C4-2B (cell line): ENCODE measurements at regions not wholly inside any gene's neighbourhood (a gene's known extent, or its start where the extent isn't known, plus 50 kb on each side); places are given as distances from the start of the nearest gene placed in this dataset.
"Not testable (repeated sequence)": the region's sequence is repeated elsewhere in the genome, so short reads cannot be mapped to it uniquely, and the experiment has no call there.

ENCODE experiments used
- ZFX ChIP-seq: fragments of 450-650 bp; IDR thresholded peaks from 2 replicates; pipeline ENCODE4 v1.6.1; 2017
- TF ChIP-seq, protein P1 (sequence below): fragments of 450-650 bp; conservative IDR thresholded peaks from 2 replicates; pipeline ENCODE4 v1.5.1; 2017; ENCODE audit warnings: mild to moderate bottlenecking

DNA sequence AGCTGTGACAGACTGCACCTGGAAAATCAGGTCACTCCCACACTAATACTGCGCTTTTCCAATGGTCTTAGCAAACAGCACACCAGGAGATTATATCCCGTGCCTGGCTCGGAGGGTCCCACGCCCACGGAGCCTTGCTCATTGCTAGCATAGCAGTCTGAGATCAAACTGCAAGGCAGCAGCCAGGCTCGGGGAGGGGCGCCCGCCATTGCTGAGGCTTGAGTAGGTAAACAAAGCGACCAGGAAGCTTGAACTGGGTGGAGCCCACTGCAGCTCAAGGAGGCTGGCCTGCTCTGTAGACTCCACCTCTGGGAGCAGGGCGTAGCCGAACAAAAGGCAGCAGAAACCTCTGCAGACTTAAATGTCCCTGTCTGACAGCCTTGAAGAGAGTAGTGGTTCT lies 121.8 kb upstream of the WDR75 start:
- TF ChIP-seq, protein P1, sequence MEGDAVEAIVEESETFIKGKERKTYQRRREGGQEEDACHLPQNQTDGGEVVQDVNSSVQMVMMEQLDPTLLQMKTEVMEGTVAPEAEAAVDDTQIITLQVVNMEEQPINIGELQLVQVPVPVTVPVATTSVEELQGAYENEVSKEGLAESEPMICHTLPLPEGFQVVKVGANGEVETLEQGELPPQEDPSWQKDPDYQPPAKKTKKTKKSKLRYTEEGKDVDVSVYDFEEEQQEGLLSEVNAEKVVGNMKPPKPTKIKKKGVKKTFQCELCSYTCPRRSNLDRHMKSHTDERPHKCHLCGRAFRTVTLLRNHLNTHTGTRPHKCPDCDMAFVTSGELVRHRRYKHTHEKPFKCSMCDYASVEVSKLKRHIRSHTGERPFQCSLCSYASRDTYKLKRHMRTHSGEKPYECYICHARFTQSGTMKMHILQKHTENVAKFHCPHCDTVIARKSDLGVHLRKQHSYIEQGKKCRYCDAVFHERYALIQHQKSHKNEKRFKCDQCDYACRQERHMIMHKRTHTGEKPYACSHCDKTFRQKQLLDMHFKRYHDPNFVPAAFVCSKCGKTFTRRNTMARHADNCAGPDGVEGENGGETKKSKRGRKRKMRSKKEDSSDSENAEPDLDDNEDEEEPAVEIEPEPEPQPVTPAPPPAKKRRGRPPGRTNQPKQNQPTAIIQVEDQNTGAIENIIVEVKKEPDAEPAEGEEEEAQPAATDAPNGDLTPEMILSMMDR, result not testable (repeated sequence)
- not testable (repeated sequence) for TF ChIP-seq ZFX
